Loucy (cell line): ENCODE measurements at regions not wholly inside any gene's neighbourhood (a gene's known extent, or its start where the extent isn't known, plus 50 kb on each side); places are given as distances from the start of the nearest gene placed in this dataset.

ENCODE experiments used
- H2AFZ ChIP-seq: fragments of 200-600 bp; sonication (generic); 2 replicates; pipeline ENCODE4 v1.6.0; 2016; ENCODE audit warnings: antibody characterized with exemption, mild to moderate bottlenecking, low read length, moderate library complexity
- H3F3A ChIP-seq: fragments of 200-600 bp; 2 replicates; pipeline ENCODE4 v1.6.0; 2016; ENCODE audit warnings: antibody characterized with exemption, low read depth, mild to moderate bottlenecking
- H3K27me3 ChIP-seq: fragments of 200-600 bp; sonication (generic); 2 replicates; pipeline ENCODE4 v1.6.1; 2014; ENCODE audit warnings: low read length, mild to moderate bottlenecking; ENCODE audit not compliant: insufficient read depth, poor library complexity, severe bottlenecking
- H3K36me3 ChIP-seq: fragments of 200-600 bp; sonication (generic); 2 replicates; pipeline ENCODE4 v1.6.1; 2016; ENCODE audit warnings: low read length; ENCODE audit not compliant: insufficient read depth
- H3K4me1 ChIP-seq: fragments of 200-600 bp; sonication (generic); 2 replicates; pipeline ENCODE4 v1.5.1; 2014; ENCODE audit warnings: low read length, mild to moderate bottlenecking; ENCODE audit not compliant: insufficient read depth, poor library complexity, severe bottlenecking
- H3K4me2 ChIP-seq: fragments of 200-600 bp; sonication (generic); 2 replicates; pipeline ENCODE4 v1.6.0; 2014; ENCODE audit warnings: antibody characterized with exemption, low read length, low read depth, mild to moderate bottlenecking; ENCODE audit not compliant: poor library complexity, severe bottlenecking
- H3K4me3 ChIP-seq: fragments of 200-600 bp; sonication (generic); 2 replicates; pipeline ENCODE4 v1.5.1; 2014; ENCODE audit warnings: low read length, mild to moderate bottlenecking, mixed read lengths; ENCODE audit not compliant: poor library complexity, severe bottlenecking
- H3K79me2 ChIP-seq: fragments of 200-600 bp; sonication (generic); 2 replicates; pipeline ENCODE4 v1.6.1; 2014; ENCODE audit warnings: low read length; ENCODE audit not compliant: insufficient read depth
- H3K9ac ChIP-seq: fragments of 200-600 bp; sonication (generic); 2 replicates; pipeline ENCODE4 v1.6.0; 2014; ENCODE audit warnings: mild to moderate bottlenecking, low read depth, low read length, moderate library complexity; ENCODE audit not compliant: poor library complexity, severe bottlenecking
- H3K9me2 ChIP-seq: fragments of 200-600 bp; sonication (generic); replicated peaks from 2 replicates; pipeline ENCODE4 v1.6.1; 2016; ENCODE audit warnings: low read depth, low read length, mixed read lengths
- H3K9me3 ChIP-seq: fragments of 200-600 bp; sonication (generic); 2 replicates; pipeline ENCODE4 v1.6.1; 2014; ENCODE audit warnings: mild to moderate bottlenecking, antibody characterized with exemption, low read length, low read depth; ENCODE audit not compliant: insufficient read depth
- H4K20me1 ChIP-seq: fragments of 200-600 bp; sonication (generic); 2 replicates; pipeline ENCODE4 v1.6.0; 2014; ENCODE audit warnings: antibody characterized with exemption, low read length, mild to moderate bottlenecking; ENCODE audit not compliant: insufficient read depth, poor library complexity, severe bottlenecking
- CTCF ChIP-seq: fragments of 200-600 bp; sonication (generic); conservative IDR thresholded peaks from 2 replicates; pipeline ENCODE4 v1.5.1; 2014; ENCODE audit warnings: mild to moderate bottlenecking, antibody characterized with exemption, low read length
- EZH2phosphoT487 ChIP-seq: fragments of 200-600 bp; IDR thresholded peaks from 2 replicates; pipeline ENCODE4 v1.6.1; 2018; ENCODE audit warnings: antibody characterized with exemption, mild to moderate bottlenecking, moderate library complexity, borderline replicate concordance

GRCh38 chr7:114183311-114184088 is 231.1 kb upstream of the FOXP2 start:
- Histone ChIP-seq H3K36me3 (no peaks in the 10 kb centered on the region), H2AFZ (no peak overlapping the region), H3K4me1 (no peaks in the 10 kb centered on the region), H3K4me3 (no peak overlapping the region), H3K9ac (no peak overlapping the region), H3K27me3 (no peaks in the 10 kb centered on the region), H3K9me2 (no peaks in the 10 kb centered on the region), H3K9me3 (no peaks in the 10 kb centered on the region), H4K20me1 (no peaks in the 10 kb centered on the region), H3K4me2 (no peak overlapping the region), H3F3A (no peaks in the 10 kb centered on the region), H3K79me2 (no peaks in the 10 kb centered on the region)
- TF ChIP-seq CTCF: no peak
- TF ChIP-seq EZH2phosphoT487: no peak

GRCh38 chr7:114182837-114183236 is 231.8 kb upstream of the FOXP2 start:
- no peaks in the 10 kb centered on the region for H3K79me2 ChIP-seq
- H3K9ac ChIP-seq: no peak overlapping the region
- no peaks in the 10 kb centered on the region for H3K9me3 ChIP-seq
- no peaks in the 10 kb centered on the region for H3K27me3 ChIP-seq
- H3F3A ChIP-seq: no peaks in the 10 kb centered on the region
- TF ChIP-seq EZH2phosphoT487: no peak
- TF ChIP-seq CTCF: no peak
- H3K4me1 ChIP-seq: no peaks in the 10 kb centered on the region
- H3K4me3 ChIP-seq: no peak overlapping the region
- no peak overlapping the region for H3K4me2 ChIP-seq
- H3K36me3 ChIP-seq: no peaks in the 10 kb centered on the region
- no peaks in the 10 kb centered on the region for H3K9me2 ChIP-seq
- H4K20me1 ChIP-seq: no peaks in the 10 kb centered on the region
- H2AFZ ChIP-seq: no peak overlapping the region

GRCh38 chr7:114181280-114181679 is 233.3 kb upstream of the FOXP2 start:
- H3F3A ChIP-seq: no peaks in the 10 kb centered on the region
- no peak overlapping the region for H3K4me3 ChIP-seq
- H3K4me1 ChIP-seq: no peaks in the 10 kb centered on the region
- no peaks in the 10 kb centered on the region for H3K27me3 ChIP-seq
- no peaks in the 10 kb centered on the region for H4K20me1 ChIP-seq
- no peak overlapping the region for H2AFZ ChIP-seq
- no peaks in the 10 kb centered on the region for H3K9me2 ChIP-seq
- H3K9me3 ChIP-seq: no peaks in the 10 kb centered on the region
- no peaks in the 10 kb centered on the region for H3K36me3 ChIP-seq
- H3K4me2 ChIP-seq: no peak overlapping the region
- no peaks in the 10 kb centered on the region for H3K79me2 ChIP-seq
- TF ChIP-seq EZH2phosphoT487 (no peak), CTCF (no peak)
- H3K9ac ChIP-seq: no peak overlapping the region
